ENCODE measurements at regions not wholly inside any gene's neighbourhood (a gene's known extent, or its start where the extent isn't known, plus 50 kb on each side); places are given as distances from the start of the nearest gene placed in this dataset.

DNA sequence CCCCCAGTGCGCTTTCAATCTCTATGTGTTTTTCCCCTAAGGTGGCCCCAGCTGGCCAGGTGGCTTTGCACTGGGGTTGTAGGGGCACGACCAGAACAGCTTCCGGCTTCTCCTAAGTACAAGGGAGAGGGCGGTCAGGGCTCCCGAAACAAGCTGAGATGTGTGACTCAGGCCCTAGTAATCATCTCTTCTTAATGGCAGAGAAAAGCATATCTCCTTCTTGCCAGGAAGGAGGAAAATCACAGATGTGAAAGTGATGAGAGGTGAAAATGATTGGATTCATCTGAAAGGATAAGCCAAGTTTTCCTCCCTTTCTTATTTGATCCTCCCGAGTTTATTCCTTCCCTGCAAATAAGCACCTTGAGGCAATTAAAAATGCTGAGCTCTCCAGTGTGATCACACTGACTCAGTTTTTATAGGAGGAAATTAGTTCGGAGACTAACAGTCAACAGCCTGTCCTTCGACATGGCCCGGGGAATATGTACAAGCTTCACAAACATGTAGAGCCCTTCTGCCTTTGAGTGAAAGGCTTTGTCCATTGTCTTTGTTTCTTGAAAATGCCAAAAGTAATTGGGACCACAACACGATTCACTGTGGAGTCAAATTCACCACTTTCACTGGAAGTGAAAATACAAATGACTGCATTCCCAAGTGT is 514.8 kb downstream of the PSAT1 start:
- TF ChIP-seq CTCF (IDR thresholded peaks at IDR 0.05) (no peak), POLR2A (IDR thresholded peaks at IDR 0.05) (no peak)

All from thyroid gland (tissue), 4 donors.